Osteocyte (in vitro differentiated cells): ENCODE measurements at regions not wholly inside any gene's neighbourhood (a gene's known extent, or its start where the extent isn't known, plus 50 kb on each side); places are given as distances from the start of the nearest gene placed in this dataset.

Source experiments
- DNase-seq: peaks from one replicate; pipeline ENCODE4 v3.0.0; 2021; ENCODE audit warnings: mixed read lengths; ENCODE audit not compliant: unreplicated experiment; ENCODE audit errors: extremely low spot score
- H3K27ac Mint-ChIP-seq: one replicate; pipeline ENCODE4 v1.8.0; 2021; ENCODE audit warnings: mild to moderate bottlenecking, mixed read lengths; ENCODE audit not compliant: unreplicated experiment
- H3K27me3 Mint-ChIP-seq: one replicate; pipeline ENCODE4 v1.8.0; 2021; ENCODE audit warnings: mixed read lengths; ENCODE audit not compliant: unreplicated experiment
- H3K36me3 Mint-ChIP-seq: one replicate; pipeline ENCODE4 v1.8.0; 2021; ENCODE audit warnings: mixed read lengths; ENCODE audit not compliant: unreplicated experiment
- H3K4me1 Mint-ChIP-seq: one replicate; pipeline ENCODE4 v1.8.0; 2021; ENCODE audit warnings: mixed read lengths; ENCODE audit not compliant: unreplicated experiment
- H3K4me3 Mint-ChIP-seq: one replicate; pipeline ENCODE4 v1.8.0; 2021; ENCODE audit warnings: mild to moderate bottlenecking, moderate library complexity, mixed read lengths; ENCODE audit not compliant: unreplicated experiment
- H3K9me3 Mint-ChIP-seq: one replicate; pipeline ENCODE4 v1.8.0; 2021; ENCODE audit warnings: mixed read lengths; ENCODE audit not compliant: unreplicated experiment
- TF ChIP-seq, protein P1 (sequence below): fragments of 200-600 bp; sonication (generic); IDR thresholded peaks from 2 replicates; pipeline ENCODE4 v1.5.0; 2021; ENCODE audit warnings: antibody characterized with exemption, mild to moderate bottlenecking, moderate library complexity

DNA sequence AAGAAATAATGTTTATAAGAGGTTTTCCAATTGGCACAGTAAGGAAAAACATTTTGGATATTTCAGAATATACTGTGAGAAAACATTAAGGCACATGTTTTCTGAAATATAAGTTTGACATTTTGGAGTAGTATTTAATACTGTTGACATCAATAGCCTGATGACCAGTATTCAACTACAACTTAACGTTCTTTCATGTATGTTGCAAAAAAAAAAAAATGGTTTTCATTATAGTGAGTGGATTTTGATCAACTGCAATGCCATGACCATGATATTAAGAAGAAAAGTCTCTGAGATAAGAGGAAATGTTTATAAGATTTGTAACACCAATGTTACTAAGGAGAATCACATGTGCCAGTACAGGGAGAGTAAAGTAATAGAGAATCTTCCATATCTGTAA lies 252.8 kb upstream of the RORA start:
- Mint-ChIP-seq H3K27me3 (peaks cover 5% of the 10 kb centered on the region), H3K4me1 (no peaks in the 10 kb centered on the region), H3K4me3 (no peak overlapping the region), H3K36me3 (no peaks in the 10 kb centered on the region), H3K27ac (no peak overlapping the region), H3K9me3 (no peaks in the 10 kb centered on the region)
- DNase-seq = no peak
- TF ChIP-seq, protein P1, sequence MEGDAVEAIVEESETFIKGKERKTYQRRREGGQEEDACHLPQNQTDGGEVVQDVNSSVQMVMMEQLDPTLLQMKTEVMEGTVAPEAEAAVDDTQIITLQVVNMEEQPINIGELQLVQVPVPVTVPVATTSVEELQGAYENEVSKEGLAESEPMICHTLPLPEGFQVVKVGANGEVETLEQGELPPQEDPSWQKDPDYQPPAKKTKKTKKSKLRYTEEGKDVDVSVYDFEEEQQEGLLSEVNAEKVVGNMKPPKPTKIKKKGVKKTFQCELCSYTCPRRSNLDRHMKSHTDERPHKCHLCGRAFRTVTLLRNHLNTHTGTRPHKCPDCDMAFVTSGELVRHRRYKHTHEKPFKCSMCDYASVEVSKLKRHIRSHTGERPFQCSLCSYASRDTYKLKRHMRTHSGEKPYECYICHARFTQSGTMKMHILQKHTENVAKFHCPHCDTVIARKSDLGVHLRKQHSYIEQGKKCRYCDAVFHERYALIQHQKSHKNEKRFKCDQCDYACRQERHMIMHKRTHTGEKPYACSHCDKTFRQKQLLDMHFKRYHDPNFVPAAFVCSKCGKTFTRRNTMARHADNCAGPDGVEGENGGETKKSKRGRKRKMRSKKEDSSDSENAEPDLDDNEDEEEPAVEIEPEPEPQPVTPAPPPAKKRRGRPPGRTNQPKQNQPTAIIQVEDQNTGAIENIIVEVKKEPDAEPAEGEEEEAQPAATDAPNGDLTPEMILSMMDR = no peak

- no peak for DNase-seq
- Mint-ChIP-seq H3K27ac (no peak overlapping the region), H3K36me3 (no peaks in the 10 kb centered on the region), H3K27me3 (peaks cover 5% of the 10 kb centered on the region), H3K4me3 (no peak overlapping the region), H3K4me1 (no peaks in the 10 kb centered on the region), H3K9me3 (no peaks in the 10 kb centered on the region)
- TF ChIP-seq, protein P1 = no peak
Observed at GRCh38 chr15:61480863-61481262, 251.8 kb upstream of the RORA start.

- Mint-ChIP-seq H3K36me3 (no peaks in the 10 kb centered on the region), H3K9me3 (no peaks in the 10 kb centered on the region), H3K4me1 (no peaks in the 10 kb centered on the region), H3K27me3 (peaks cover 5% of the 10 kb centered on the region), H3K27ac (no peak overlapping the region), H3K4me3 (no peak overlapping the region)
- DNase-seq = no peak
- TF ChIP-seq, protein P1 = no peak
Observed at GRCh38 chr15:61480295-61480694, 251.2 kb upstream of the RORA start.

DNA sequence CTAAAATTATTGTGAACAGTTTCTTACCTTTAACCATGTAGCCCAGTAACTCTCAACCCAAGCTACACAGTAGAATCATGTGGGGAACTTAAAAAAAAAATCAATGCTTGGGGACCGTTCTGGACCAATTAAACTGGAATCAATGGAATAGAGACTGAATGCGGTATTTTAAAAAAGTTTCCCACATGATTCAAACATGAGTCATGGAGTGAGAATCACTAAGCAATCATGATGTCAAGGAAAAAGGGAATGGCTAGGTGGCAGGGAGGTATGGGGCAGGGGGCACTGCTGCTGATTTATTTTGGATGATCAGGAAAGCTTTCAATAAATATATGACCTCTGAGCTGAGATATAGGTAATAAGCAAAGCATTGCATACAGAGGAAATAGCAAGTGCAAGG lies 250.5 kb upstream of the RORA start:
- no peak overlapping the region for H3K27ac Mint-ChIP-seq
- H3K4me1 Mint-ChIP-seq = no peaks in the 10 kb centered on the region
- TF ChIP-seq, protein P1 = no peak
- no peaks in the 10 kb centered on the region for H3K36me3 Mint-ChIP-seq
- peaks cover 5% of the 10 kb centered on the region for H3K27me3 Mint-ChIP-seq
- no peak overlapping the region for H3K4me3 Mint-ChIP-seq
- no peak for DNase-seq
- H3K9me3 Mint-ChIP-seq = no peaks in the 10 kb centered on the region

- H3K9me3 Mint-ChIP-seq = peaks cover 5% of the 10 kb centered on the region
- TF ChIP-seq, protein P1 = no peak
- no peak overlapping the region for H3K4me3 Mint-ChIP-seq
- H3K27ac Mint-ChIP-seq = no peak overlapping the region
- no peaks in the 10 kb centered on the region for H3K36me3 Mint-ChIP-seq
- peaks cover 5% of the 10 kb centered on the region for H3K27me3 Mint-ChIP-seq
- no peaks in the 10 kb centered on the region for H3K4me1 Mint-ChIP-seq
- DNase-seq = no peak
Observed at GRCh38 chr15:61476741-61477140, 247.6 kb upstream of the RORA start.
